Bone marrow (tissue), 2 donors: ENCODE measurements at regions not wholly inside any gene's neighbourhood (a gene's known extent, or its start where the extent isn't known, plus 50 kb on each side); places are given as distances from the start of the nearest gene placed in this dataset.
A peak's percentile ranks its signal among the peaks of the same experiment; 100 is the strongest.
"Not testable (repeated sequence)": the region's sequence is repeated elsewhere in the genome, so short reads cannot be mapped to it uniquely, and the experiment has no call there.

Experiments
- DNase-seq, 2 donors: peaks; one replicate each; lab custom pipeline; 2025; lab: John Stamatoyannopoulos, UW

DNA sequence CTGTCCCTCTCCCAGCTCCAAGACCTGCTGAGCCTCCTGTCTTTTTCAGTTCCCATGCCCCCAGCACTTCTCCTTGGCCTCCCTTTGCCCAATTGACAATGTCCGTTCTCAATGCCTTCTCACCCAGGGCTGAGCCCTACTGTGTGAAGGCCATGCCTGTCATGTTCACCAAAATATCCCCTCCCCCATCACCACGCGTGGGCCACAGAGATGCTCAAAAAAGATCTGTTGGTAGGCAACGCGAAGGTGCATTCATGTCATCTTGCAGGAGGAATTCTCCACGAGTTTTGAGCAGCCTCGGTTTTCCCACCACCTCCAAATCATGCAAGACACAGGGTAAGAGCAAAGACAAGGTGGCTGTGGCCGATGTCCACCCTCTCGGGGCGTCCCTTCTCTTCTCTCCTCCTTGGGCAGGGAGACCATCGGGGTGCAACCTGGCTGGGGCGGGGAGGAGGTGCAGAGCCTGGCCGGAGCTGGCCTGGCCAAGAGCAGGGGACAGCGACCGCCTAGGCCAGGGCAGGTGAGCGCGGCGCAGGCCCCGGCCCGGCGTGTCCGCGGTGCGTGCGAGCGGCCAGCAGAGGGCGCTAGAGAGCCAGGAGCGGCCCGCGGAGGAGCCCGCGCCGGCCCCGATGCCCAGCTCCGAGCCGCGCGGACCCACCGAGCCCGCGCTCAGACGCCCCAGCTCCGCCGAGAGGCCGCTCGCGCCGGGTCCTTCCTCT is 56.3 kb upstream of the KRTAP5-11 start:
- DNase-seq = peak in 1 of 2 donors; percentile 6

DNA sequence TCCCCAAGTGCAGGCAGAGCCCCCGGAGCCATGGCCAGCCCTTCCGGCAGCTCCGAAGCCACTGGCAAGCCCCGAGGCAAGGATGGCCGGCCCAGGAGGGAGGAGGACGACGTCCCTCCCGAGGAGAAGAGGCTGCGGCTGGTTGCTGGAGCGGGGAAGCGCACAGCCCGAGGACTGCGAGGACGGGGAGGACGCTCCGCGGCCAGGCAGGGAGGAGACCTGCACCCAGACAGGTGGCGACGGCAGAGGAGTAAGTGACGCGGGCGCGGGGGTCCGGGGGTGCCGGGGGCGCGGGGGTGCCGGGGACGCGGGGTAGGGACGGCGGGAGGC is 56.8 kb upstream of the KRTAP5-11 start:
- DNase-seq = not testable (repeated sequence)

DNA sequence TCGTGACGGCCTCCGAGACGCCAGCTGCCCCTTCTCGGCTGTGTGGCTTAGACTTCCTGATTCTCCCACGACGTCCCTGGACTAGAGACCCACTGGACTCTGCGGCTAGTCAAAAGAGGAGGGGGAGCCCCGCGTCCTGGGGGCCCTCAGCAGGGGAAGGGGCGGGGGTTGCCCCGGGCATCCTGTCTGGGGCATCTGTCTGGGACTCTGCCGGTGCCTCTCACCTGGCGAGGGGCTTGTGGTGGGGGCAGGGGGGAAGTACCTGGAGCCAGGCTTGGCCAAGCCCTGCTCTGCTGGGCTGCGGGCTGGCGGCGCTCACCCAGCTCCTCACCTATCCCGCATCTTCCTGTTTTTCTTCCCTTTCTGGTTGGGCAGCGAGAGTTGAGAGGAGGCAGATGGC is 57.2 kb upstream of the KRTAP5-11 start:
- DNase-seq = not testable (repeated sequence)

DNA sequence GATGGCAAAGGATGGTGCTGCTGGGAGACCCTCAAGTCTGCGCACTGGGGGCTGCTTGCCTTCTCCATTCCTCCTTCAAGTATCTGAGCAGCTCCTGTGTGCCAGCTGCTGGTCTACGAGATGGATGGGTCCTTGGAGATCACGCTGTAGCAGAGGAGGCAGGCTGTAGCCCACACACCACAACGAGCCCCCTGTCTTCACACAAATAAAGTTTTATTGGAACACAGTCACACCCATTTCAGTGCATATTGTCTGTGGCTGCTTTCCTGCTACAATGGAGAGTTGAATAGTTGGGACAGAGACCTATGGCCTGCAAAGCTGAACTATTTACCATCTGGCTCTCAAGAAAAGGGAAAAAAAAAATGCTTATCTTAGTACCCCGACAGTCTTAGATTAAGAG is 64.4 kb upstream of the KRTAP5-11 start:
- not testable (repeated sequence) for DNase-seq

DNA sequence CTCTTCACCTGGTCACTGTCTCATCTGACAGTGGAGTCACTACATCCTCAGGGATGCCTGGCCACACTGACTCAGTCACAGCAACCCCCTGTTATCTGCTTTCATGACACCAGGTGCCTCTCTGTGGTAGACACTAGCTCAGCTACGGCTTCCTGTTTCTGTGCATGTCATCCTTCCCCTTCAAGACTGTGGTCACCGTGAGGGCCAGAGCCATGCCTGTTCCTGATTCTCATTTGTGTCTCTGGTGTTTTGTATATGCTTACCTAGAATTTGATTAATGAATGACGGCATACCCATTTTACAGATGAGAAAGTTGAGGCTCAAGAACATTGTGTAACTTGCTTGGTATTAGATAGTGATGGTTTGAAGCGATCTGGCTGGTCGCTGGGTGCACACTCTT is 70.3 kb upstream of the KRTAP5-11 start:
- not testable (repeated sequence) for DNase-seq

DNA sequence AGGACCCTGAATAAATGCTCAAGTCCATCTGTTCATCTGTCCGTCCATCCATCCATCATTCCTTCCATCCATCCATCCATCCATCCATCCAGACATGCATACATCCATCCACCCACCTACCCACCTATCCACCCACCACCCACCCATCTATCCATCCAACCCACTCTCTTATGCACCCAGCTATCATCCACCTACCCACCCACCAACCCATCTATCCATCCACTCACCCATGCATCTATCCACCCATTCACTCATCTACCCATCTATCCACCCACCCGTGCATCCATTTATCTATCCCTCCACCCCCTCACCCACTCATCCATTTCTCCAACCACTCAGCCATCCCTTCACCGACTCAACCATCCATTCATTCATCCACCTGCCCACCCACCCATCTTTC is 71.7 kb upstream of the KRTAP5-11 start:
- not testable (repeated sequence) for DNase-seq

DNA sequence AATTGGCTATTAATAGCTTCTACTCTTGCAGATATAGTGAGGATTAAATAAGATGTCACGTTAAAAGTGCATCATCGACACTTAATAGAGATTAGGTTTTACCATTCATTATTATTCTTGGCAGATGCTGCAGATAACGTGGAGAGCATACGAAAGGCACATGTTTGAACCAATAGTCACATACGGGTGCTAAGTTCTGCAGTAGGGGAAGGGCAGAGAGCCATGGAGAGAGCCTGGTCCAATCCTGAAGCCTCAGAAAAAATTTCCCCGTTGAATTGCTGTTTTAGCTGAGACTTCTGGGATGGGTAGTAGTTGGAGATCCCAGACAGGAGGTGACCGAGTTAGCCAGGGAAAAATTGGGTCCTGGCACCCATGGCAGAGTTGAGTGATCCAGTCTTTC is 72.4 kb upstream of the KRTAP5-11 start:
- DNase-seq = not testable (repeated sequence)

DNA sequence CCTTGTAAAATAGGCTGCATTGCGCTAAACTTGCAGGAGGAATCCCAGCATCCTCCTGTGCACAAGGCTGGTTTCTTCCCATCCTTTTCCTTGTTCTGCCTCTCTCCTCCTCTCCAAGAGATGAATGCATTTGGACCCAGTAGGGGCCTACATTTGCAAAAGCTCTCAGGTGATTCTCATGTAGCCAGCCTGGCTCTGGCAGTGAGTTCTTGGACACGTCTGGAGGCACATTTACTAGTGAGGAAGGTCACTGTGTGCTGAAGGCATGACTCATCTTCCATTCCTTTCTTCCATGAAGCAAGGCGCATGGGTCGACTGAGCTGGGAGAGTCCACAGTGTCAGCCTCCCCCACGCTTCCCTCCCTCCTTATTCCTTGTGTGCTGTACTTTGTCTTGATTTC is 73.8 kb upstream of the KRTAP5-11 start:
- DNase-seq = not testable (repeated sequence)

DNA sequence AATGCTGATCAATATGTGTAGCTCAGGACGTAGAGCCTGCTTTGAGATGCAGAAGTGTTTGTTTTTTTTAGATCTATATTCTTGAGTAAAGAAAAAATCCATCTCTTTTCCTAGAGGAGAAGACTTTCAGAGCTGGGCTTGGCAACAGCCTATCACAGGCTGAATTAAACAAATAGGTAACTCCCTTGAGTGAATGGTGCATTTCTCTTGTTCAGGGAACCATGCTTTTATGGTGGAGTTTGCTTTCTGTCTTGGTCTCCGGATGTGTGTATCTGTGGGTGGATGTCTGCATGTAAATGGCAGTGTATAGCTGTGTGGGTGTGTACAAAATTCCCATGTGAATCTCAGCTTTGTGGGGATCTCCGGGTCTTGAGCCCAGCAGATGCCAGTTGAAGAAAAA is 82.3 kb upstream of the KRTAP5-11 start:
- not testable (repeated sequence) for DNase-seq

DNA sequence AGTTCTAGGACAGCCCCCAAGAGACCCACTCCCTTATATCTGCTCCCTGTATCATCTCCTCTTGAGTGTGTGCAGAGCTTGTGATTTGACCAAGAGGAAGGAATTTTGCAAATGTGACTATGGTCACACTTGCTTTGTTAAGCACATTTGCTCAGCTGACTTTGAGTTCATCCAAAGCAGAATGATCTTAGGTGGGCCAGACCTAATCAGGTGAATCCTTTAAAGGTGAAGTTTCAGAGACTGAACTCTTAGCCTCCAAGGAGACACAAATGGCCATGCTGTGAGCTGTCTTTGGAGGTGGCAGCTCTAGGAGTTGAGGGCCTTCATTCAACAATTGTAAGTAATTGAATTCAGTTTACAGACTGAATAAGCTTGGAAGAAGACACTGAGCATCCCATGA is 115.4 kb upstream of the KRTAP5-11 start:
- DNase-seq = not testable (repeated sequence)

DNA sequence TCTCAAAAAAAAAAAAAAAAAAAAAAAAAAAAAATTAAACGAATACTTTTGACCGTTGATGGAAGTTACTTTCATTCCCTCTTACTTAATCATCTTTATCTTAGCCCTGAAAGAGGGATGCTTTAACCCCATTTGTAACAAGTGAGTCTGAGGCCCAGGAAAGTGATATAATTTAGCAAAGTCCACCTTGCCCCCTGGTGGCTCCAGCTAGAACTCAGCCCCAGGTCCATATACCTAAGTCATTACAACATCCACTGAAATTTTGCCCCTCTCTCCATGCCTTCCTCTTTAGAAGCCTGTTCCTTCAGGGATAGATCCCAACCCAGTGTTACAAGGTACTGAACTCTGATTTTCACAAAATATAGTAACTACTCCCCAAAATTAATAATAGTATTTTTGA is 116.3 kb upstream of the KRTAP5-11 start:
- DNase-seq = not testable (repeated sequence)

DNA sequence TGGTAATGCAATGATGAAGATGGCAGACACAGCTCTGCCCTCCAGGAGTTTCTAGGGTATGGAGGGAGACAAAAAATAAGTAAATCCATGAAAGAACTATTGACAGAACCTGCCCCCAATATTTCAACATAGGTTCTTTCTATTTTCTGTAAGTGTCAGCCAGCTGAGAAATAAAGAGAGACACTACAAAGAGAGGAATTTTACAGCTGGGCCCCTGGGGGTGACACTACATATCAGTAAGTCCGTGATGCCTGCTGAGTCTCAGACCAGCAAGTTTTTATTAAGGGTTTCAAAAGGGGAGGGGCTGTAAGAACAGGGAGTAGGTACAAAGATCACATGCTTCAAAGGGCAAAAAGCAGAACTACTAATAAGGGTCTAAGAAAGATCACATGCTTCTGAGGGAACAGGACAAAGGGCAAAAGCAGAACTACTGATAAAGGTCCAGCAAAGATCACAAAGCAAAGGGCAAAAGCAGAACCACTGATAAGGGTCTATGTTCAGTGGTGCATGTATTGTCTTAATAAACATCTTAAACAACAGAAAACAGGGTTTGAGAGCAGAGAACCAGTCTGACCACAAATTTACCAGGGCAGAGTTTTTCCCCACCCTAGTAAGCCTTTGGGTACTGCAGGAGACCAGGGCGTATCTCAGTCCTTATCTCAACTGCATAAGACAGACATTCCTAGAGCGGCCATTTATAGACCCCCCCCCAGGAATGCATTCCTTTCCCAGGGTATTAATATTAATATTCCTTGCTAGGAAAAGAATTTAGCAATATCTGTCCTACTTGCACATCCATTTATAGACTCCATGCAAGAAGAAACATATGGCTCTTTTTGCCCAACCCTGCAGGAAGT is 119.0 kb upstream of the KRTAP5-11 start:
- DNase-seq = not testable (repeated sequence)

DNA sequence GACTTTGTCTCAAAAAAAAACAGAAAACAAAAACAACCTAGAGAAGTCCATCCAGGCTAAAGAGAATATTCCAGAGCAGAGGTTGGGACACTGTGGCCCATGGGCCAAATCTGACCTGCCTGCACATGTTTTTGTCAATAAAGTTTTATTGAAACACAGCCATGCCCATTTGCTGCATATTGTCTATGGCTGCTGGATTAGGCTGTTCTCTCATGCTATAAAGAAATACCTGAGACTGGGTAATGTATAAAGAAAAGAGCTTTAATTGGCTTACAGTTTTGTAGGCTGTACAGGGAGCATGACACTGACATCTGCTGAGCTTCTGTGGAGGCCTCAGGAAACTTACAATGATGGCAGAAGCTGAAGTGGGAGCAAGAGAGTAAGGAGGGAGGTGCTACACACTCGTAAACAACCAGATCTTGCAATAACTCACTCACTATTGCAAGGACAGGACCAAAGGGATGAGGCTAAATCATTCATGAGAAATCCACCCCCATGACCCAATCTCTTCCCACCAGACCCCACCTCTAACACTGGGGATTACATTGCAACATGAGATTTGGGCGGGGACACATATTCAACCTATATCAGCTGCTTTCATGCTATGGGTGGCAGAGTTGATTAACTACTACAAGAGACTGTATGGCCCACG is 122.5 kb upstream of the KRTAP5-11 start:
- not testable (repeated sequence) for DNase-seq

DNA sequence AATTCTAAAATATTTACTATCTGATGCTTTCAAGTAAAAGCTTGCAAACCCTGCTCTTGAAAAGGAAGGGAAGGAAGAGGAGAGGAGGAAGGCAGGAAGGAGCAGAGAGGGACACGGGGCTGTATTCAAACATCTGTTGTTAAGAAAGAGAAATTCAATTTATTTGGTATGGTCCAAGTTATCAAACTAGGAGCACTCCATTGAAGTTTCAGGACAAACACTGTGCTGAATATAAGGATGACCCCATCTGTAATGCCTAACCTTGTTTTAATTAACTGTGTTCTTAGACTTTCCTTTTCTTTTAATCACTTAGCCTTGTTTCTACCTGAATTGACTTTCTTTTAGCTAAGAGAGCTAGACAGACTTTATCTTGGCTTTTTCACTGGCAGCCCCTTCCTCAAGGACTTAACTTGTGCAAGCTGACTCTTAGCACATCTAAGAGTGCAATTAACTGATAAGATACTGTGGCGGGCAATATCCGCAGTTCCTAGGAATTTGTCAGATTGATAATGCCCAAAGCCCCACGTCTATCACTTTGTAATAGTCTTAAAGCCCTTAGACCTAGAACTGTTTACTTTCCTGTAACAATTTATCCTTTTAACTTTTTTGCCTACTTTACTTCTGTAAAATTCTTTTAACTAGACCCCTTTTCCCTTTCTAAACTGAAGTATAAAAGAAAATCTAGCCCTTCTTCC is 123.2 kb upstream of the KRTAP5-11 start:
- not testable (repeated sequence) for DNase-seq

DNA sequence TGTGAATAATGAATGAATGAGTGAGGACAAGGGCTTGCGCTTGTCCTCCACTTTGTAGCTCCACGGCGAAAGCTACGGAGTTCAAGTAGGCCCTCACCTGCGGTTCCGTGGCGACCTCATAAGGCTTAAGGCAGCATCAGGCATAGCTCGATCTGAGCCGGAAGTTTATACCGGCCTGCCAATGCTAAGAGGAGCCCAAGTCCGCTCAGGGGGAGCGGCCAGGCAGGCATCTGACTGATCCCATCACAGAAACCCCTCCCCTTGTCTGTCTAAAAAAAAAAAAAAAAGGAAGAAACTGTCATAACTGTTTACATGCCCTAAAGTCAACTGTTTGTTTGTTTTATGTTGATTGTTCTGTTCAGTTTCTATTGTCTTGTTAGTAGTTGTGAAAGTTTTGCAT is 124.4 kb upstream of the KRTAP5-11 start:
- DNase-seq = not testable (repeated sequence)

DNA sequence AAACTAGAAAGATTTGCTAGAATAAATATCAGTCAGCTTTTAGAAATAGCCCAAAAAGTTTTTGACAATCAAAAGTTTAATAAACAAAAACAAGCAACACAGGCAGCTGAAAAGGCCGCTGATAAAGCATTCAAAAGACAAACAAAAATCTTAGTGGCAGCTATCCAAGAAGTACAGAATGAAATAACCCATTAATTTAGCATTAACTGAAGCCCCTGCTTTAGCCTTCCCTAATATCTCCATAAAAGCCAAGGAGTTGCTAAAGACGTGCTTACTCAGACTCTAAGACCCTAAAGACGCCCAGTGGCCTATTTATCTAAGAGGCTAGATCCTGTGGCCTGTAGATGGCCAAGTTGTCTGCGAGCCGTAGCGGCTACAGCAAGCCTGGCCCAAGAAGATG is 123.5 kb upstream of the DEFB108B start:
- DNase-seq = not testable (repeated sequence)

DNA sequence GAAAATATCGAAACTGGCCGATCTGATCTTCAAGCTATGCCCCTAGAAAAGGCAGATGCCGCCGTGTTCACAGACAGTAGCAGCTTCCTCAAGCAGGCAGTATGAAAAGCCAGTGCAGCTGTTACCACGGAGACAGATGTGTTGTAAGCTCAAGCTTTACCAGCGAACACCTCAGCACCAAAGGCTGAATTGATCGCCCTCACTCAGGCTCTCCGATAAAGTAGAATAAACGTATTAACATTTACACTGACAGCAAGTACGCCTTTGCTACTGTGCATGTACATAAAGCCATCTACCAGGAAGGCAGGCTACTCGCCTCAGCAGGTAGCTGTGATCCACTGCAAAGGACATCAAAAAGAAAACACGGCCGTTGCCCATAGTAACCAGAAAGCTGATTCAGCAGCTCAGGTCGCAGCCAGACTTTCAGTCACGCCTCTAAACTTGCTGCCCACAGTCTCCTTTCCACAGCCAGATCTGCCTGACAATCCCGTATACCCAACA is 122.8 kb upstream of the DEFB108B start:
- not testable (repeated sequence) for DNase-seq

DNA sequence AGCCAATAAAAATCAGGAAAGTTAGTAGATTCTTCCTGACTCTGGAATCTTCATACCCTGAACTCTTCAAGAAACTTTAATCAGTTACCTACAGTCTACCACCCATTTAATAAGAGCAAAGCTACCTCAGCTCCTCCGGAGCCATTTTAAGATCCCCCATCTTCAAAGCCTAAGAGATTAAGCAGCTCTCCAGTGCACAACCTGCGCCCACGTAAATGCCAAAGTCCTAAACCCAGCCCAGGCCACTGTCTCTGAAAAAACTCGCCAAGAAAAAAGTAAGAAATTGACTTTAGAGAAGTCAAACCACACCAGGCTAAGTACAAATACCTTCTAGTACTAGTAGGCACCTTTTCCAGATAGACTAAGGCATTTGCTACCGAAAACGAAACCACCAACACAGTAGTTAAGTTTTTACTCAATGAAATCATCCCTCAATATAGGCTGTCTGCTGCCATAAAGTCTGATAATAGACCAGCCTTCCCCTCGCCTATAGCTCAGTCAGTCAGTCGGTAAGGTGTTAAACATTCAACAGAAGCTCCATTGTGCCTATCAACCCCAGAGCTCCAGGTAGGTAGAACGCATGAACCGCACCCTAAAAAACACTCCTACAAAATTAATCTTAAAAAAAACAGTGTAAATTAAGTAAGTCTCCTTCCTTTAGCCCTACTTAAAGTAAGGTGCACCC is 122.2 kb upstream of the DEFB108B start:
- not testable (repeated sequence) for DNase-seq

DNA sequence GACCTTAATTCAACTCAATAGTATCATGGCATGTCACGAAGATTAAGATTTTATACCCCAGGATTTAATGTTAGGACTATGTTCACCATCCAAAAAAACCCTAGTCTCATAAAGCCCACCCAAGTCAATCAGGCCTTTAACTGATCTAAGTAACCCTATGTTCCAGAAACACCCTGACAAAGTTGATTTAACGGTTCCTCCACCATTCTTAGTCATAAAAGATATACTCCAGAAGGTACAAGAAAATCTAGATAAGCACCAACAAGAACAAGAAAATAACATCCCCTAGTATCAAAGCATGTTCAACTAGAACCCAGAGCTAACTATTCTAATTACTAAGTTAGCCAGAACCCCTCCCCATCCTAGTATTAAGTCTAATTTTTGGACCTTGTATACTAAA is 120.7 kb upstream of the DEFB108B start:
- DNase-seq = not testable (repeated sequence)

DNA sequence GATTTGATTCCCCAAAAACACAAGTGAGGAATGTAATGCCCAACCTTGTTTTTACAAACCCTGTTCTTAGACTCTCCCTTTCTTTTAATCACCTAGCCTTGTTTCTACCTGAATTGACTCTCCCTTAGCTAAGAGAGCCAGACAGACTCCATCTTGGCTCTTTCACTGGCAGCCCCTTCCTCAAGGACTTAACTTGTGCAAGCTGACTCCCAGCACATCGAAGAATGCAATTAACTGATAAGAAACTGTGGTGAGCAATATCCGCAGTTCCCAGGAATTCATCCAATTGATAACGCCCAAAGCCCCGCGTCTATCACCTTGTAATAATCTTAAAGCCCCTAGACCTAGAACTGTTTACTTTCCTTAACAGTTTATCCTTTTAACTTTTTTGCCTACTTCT is 120.2 kb upstream of the DEFB108B start:
- DNase-seq = not testable (repeated sequence)

DNA sequence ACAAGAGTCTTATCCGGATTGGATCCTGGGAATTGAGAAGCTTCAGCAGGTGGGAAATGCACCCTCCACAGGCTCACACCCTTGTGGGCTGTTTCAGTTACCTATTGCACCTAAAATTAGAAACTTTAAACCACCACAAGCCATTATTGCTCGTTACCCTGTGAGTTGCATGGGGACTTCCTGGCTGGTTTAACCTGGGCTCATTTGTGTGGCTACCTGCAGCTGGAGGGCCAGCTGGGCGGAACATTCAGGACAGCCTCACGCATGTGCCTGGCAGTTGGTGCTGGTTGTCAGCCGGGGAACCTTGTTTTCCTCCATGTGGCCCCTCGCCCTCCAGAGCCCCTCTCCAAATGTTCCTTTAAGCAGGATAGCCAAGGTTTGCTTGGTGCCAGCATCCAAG is 118.5 kb upstream of the DEFB108B start:
- DNase-seq = not testable (repeated sequence)
